H9 (cell line): ENCODE measurements at regions not wholly inside any gene's neighbourhood (a gene's known extent, or its start where the extent isn't known, plus 50 kb on each side); places are given as distances from the start of the nearest gene placed in this dataset.

Experiments used
- DNase-seq: peaks from one replicate; pipeline ENCODE4 v3.0.0-alpha.2; 2017
- H2AFZ ChIP-seq: one replicate; pipeline ENCODE4 v1.6.1; 2013; ENCODE audit warnings: mild to moderate bottlenecking, low read length, control low read depth, moderate library complexity
- H2AK5ac ChIP-seq: 2 replicates; pipeline ENCODE4 v1.6.1; 2013; ENCODE audit warnings: low read length, control low read depth, mixed read lengths; ENCODE audit not compliant: insufficient read length
- H2BK120ac ChIP-seq: one replicate; pipeline ENCODE4 v1.6.1; 2013; ENCODE audit warnings: low read depth, mild to moderate bottlenecking, low read length, control low read depth, inconsistent platforms; ENCODE audit not compliant: poor library complexity, severe bottlenecking
- H2BK12ac ChIP-seq: 2 replicates; pipeline ENCODE4 v1.6.1; 2013; ENCODE audit warnings: low read length, control low read depth, mixed read lengths, low read depth; ENCODE audit not compliant: insufficient read length
- H2BK15ac ChIP-seq: 2 replicates; pipeline ENCODE4 v1.6.1; 2013; ENCODE audit warnings: low read depth, low read length, control low read depth
- H2BK20ac ChIP-seq: one replicate; pipeline ENCODE4 v1.6.1; 2013; ENCODE audit warnings: low read depth, mild to moderate bottlenecking, low read length, control low read depth, inconsistent platforms; ENCODE audit not compliant: poor library complexity, severe bottlenecking
- H2BK5ac ChIP-seq: 2 replicates; pipeline ENCODE4 v1.6.1; 2013; ENCODE audit warnings: low read length, control low read depth, mixed read lengths; ENCODE audit not compliant: insufficient read length
- H3K14ac ChIP-seq: 2 replicates; pipeline ENCODE4 v1.6.1; 2013; ENCODE audit warnings: low read length, control low read depth; ENCODE audit not compliant: insufficient read depth
- H3K18ac ChIP-seq: 2 replicates; pipeline ENCODE4 v1.6.1; 2013; ENCODE audit warnings: low read depth, mild to moderate bottlenecking, mixed read lengths, low read length, control low read depth; ENCODE audit not compliant: insufficient read length
- H3K23ac ChIP-seq: 2 replicates; pipeline ENCODE4 v1.6.1; 2013; ENCODE audit warnings: low read length, control low read depth, mixed read lengths, low read depth; ENCODE audit not compliant: insufficient read length
- H3K23me2 ChIP-seq: 2 replicates; pipeline ENCODE4 v1.6.1; 2013; ENCODE audit warnings: low read depth, mild to moderate bottlenecking, mixed read lengths, low read length, control low read depth; ENCODE audit not compliant: insufficient read length, poor library complexity, severe bottlenecking
- H3K27ac ChIP-seq: 2 replicates; pipeline ENCODE4 v1.5.1; 2013; ENCODE audit warnings: low read length, control low read depth, mixed read lengths, low read depth; ENCODE audit not compliant: insufficient read length
- H3K27me3 ChIP-seq: 2 replicates; pipeline ENCODE4 v1.6.1; 2013; ENCODE audit warnings: low read length, control low read depth, inconsistent platforms; ENCODE audit not compliant: insufficient read depth
- H3K4ac ChIP-seq: 2 replicates; pipeline ENCODE4 v1.6.1; 2013; ENCODE audit warnings: low read depth, mild to moderate bottlenecking, control low read depth, inconsistent platforms, low read length, moderate library complexity
- H3K4me1 ChIP-seq: 2 replicates; pipeline ENCODE4 v1.6.1; 2013; ENCODE audit warnings: low read length, control low read depth, inconsistent platforms; ENCODE audit not compliant: insufficient read depth
- H3K4me2 ChIP-seq: 2 replicates; pipeline ENCODE4 v1.6.1; 2013; ENCODE audit warnings: low read length, control low read depth, mixed read lengths; ENCODE audit not compliant: insufficient read length, insufficient read depth
- H3K56ac ChIP-seq: 2 replicates; pipeline ENCODE4 v1.6.1; 2013; ENCODE audit warnings: low read depth, mild to moderate bottlenecking, mixed read lengths, low read length, control low read depth; ENCODE audit not compliant: insufficient read length
- H3K79me1 ChIP-seq: 2 replicates; pipeline ENCODE4 v1.6.1; 2013; ENCODE audit warnings: low read depth, mild to moderate bottlenecking, moderate library complexity, low read length, control low read depth, inconsistent platforms; ENCODE audit not compliant: insufficient read depth, poor library complexity, severe bottlenecking
- H3K79me2 ChIP-seq: 2 replicates; pipeline ENCODE4 v1.6.1; 2013; ENCODE audit warnings: low read length, control low read depth, inconsistent platforms; ENCODE audit not compliant: insufficient read depth
- H3K9ac ChIP-seq: 2 replicates; pipeline ENCODE4 v1.6.1; 2013; ENCODE audit warnings: low read length, control low read depth, mixed read lengths; ENCODE audit not compliant: insufficient read length; ENCODE audit errors: extremely low read depth
- H3K9me3 ChIP-seq: one replicate; pipeline ENCODE4 v1.6.1; 2013; ENCODE audit warnings: low read depth, low read length, inconsistent platforms; ENCODE audit not compliant: control insufficient read depth
- H3T11ph ChIP-seq: one replicate; pipeline ENCODE4 v1.6.1; 2013; ENCODE audit warnings: mild to moderate bottlenecking, low read length, control low read depth, inconsistent platforms
- H4K20me1 ChIP-seq: one replicate; pipeline ENCODE4 v1.6.1; 2013; ENCODE audit not compliant: control insufficient read depth, insufficient read length, insufficient read depth
- H4K5ac ChIP-seq: 2 replicates; pipeline ENCODE4 v1.6.1; 2013; ENCODE audit warnings: low read depth, mild to moderate bottlenecking, mixed read lengths, low read length, control low read depth; ENCODE audit not compliant: insufficient read length
- H4K8ac ChIP-seq: replicated peaks from 2 replicates; pipeline ENCODE4 v1.6.1; 2013; ENCODE audit warnings: low read length, control low read depth, mixed read lengths, low read depth; ENCODE audit not compliant: insufficient read length
- H4K91ac ChIP-seq: 2 replicates; pipeline ENCODE4 v1.6.1; 2013; ENCODE audit warnings: low read depth, mild to moderate bottlenecking, moderate library complexity, mixed read lengths, low read length, control low read depth; ENCODE audit not compliant: insufficient read length
- H3K27ac Mint-ChIP-seq, 3 experiments: 2 replicates in 2 of 3; 3 replicates in 1 of 3; pipeline ENCODE4 v1.8.0; 2020 to 2021; ENCODE audit warnings: mixed read lengths in 3 of 3, mild to moderate bottlenecking in 1 of 3, moderate library complexity in 1 of 3
- H3K27me3 Mint-ChIP-seq: 2 replicates; pipeline ENCODE4 v1.8.0; 2021; ENCODE audit warnings: low read depth, mild to moderate bottlenecking, moderate library complexity, mixed read lengths
- H3K36me3 Mint-ChIP-seq, 3 experiments: 2 replicates in 2 of 3; 3 replicates in 1 of 3; pipeline ENCODE4 v1.8.0; 2020 to 2021; ENCODE audit warnings: low read depth in 3 of 3, mixed read lengths in 3 of 3; ENCODE audit not compliant: insufficient read depth in 1 of 3
- H3K4me1 Mint-ChIP-seq, 2 experiments: 2 replicates each; pipeline ENCODE4 v1.8.0; 2020; ENCODE audit warnings: mixed read lengths in 2 of 2
- H3K4me3 Mint-ChIP-seq, 2 experiments: 2 replicates in 1 of 2; 3 replicates in 1 of 2; pipeline ENCODE4 v1.8.0; 2020 to 2021; ENCODE audit warnings: mild to moderate bottlenecking in 2 of 2, mixed read lengths in 2 of 2, moderate library complexity in 1 of 2
- H3K9me3 Mint-ChIP-seq, 2 experiments: 2 replicates in 1 of 2; 3 replicates in 1 of 2; pipeline ENCODE4 v1.8.0; 2020; ENCODE audit warnings: mild to moderate bottlenecking in 2 of 2, mixed read lengths in 2 of 2, moderate library complexity in 1 of 2
- WGBS: extraction: QIAGEN DNeasy Blood & Tissue Kit; methylation state at CpG from one replicate; pipeline ENCODE4 v1.1.7; 2013; ENCODE audit warnings: missing lambda C conversion rate, low lambda C conversion rate, mixed read lengths; ENCODE audit not compliant: insufficient read length; ENCODE audit errors: extremely low coverage; 5-methylcytosine and 5-hydroxymethylcytosine counted together
- TF ChIP-seq, protein P1 (sequence below): fragments of 200-600 bp; sonication (generic); conservative IDR thresholded peaks from 3 replicates; pipeline ENCODE4 v1.8.0; 2021; ENCODE audit warnings: antibody characterized with exemption, mild to moderate bottlenecking

DNA sequence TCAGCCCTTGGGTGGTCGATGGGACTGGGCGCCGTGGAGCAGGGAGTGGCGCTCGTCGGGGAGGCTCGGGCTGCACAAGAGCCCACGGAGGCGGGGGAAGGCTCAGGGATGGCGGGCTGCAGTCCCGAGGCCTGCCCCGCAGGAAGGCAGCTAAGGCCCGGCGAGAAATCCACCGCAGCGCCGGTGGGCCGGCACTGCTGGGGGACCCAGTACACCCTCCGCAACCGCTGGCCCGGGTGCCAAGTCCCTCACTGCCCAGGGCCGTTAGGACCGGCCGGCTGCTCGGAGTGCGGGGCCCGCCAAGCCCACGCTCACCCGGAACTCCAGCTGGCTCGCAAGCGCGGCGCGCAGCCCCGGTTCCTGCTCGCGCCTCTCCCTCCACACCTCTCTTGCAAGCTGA, 138.4 kb downstream of the BAMBI start:
- no peaks in the 10 kb centered on the region for H3K27me3 Mint-ChIP-seq
- WGBS = no CpG with 5 or more reads among the region's 37 CpGs
- no peak overlapping the region for H3K27ac ChIP-seq

More for the DNA sequence above, 138.4 kb downstream of the BAMBI start:
- Histone ChIP-seq H3K9me3 (no peaks in the 10 kb centered on the region), H3K56ac (no peak overlapping the region), H3K9ac (no peak overlapping the region), H3K4ac (no peak overlapping the region), H2BK5ac (no peak overlapping the region), H3K18ac (no peak overlapping the region), H3K27me3 (no peaks in the 10 kb centered on the region), H2BK12ac (no peak overlapping the region), H3K79me1 (no peaks in the 10 kb centered on the region), H4K20me1 (no peaks in the 10 kb centered on the region), H4K5ac (no peak overlapping the region), H3K23ac (no peak overlapping the region), H2BK20ac (no peak overlapping the region), H3K4me1 (peaks cover 4% of the 10 kb centered on the region; the same call in 1 of the 2 replicates), H4K91ac (no peak overlapping the region), H3K4me2 (no peak overlapping the region), H3K79me2 (no peaks in the 10 kb centered on the region), H3K23me2 (no peaks in the 10 kb centered on the region), H3T11ph (no peak overlapping the region), H2BK120ac (no peak overlapping the region), H3K14ac (no peak overlapping the region), H4K8ac (no peak overlapping the region), H2AFZ (no peak overlapping the region), H2BK15ac (no peak overlapping the region), H2AK5ac (no peak overlapping the region)
- H3K27ac Mint-ChIP-seq = no peak overlapping the region
- H3K36me3 Mint-ChIP-seq = peaks cover 4 to 18% (median 13%) of the 10 kb centered on the region in 3 experiments; a peak in 6 of 7 replicates
- no peak overlapping the region for H3K4me3 Mint-ChIP-seq
- TF ChIP-seq, protein P1, sequence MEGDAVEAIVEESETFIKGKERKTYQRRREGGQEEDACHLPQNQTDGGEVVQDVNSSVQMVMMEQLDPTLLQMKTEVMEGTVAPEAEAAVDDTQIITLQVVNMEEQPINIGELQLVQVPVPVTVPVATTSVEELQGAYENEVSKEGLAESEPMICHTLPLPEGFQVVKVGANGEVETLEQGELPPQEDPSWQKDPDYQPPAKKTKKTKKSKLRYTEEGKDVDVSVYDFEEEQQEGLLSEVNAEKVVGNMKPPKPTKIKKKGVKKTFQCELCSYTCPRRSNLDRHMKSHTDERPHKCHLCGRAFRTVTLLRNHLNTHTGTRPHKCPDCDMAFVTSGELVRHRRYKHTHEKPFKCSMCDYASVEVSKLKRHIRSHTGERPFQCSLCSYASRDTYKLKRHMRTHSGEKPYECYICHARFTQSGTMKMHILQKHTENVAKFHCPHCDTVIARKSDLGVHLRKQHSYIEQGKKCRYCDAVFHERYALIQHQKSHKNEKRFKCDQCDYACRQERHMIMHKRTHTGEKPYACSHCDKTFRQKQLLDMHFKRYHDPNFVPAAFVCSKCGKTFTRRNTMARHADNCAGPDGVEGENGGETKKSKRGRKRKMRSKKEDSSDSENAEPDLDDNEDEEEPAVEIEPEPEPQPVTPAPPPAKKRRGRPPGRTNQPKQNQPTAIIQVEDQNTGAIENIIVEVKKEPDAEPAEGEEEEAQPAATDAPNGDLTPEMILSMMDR = no peak
- no peak for DNase-seq
- peaks cover 8 to 13% of the 10 kb centered on the region in 2 experiments for H3K9me3 Mint-ChIP-seq
- H3K4me1 Mint-ChIP-seq = peaks cover 17 to 26% of the 10 kb centered on the region in 2 experiments
